Memory B cell (primary cell): ENCODE measurements at regions not wholly inside any gene's neighbourhood (a gene's known extent, or its start where the extent isn't known, plus 50 kb on each side); places are given as distances from the start of the nearest gene placed in this dataset.

Experiments
- ATAC-seq: fragments of 150-1000 bp; cut with Tn5 transposase; 2 replicates; pipeline ENCODE4 v1.10.0; 2021; ENCODE audit warnings: low read depth, mild to moderate bottlenecking, moderate library complexity
- DNase-seq, 2 donors: peaks; one replicate each; pipeline ENCODE4 v3.0.0; 2022; ENCODE audit warnings: low spot score in 2 of 2
- H3K27ac Mint-ChIP-seq: one replicate; pipeline ENCODE4 v1.8.0; 2022; ENCODE audit warnings: mild to moderate bottlenecking, moderate library complexity, mixed read lengths
- H3K27me3 Mint-ChIP-seq: one replicate; pipeline ENCODE4 v1.8.0; 2022; ENCODE audit warnings: mixed read lengths
- H3K36me3 Mint-ChIP-seq: one replicate; pipeline ENCODE4 v1.8.0; 2022; ENCODE audit warnings: mild to moderate bottlenecking, mixed read lengths
- H3K4me1 Mint-ChIP-seq: one replicate; pipeline ENCODE4 v1.8.0; 2022; ENCODE audit warnings: mixed read lengths
- H3K4me3 Mint-ChIP-seq: one replicate; pipeline ENCODE4 v1.8.0; 2022; ENCODE audit warnings: mild to moderate bottlenecking, moderate library complexity, mixed read lengths
- H3K9me3 Mint-ChIP-seq: one replicate; pipeline ENCODE4 v1.8.0; 2022; ENCODE audit warnings: mixed read lengths

DNA sequence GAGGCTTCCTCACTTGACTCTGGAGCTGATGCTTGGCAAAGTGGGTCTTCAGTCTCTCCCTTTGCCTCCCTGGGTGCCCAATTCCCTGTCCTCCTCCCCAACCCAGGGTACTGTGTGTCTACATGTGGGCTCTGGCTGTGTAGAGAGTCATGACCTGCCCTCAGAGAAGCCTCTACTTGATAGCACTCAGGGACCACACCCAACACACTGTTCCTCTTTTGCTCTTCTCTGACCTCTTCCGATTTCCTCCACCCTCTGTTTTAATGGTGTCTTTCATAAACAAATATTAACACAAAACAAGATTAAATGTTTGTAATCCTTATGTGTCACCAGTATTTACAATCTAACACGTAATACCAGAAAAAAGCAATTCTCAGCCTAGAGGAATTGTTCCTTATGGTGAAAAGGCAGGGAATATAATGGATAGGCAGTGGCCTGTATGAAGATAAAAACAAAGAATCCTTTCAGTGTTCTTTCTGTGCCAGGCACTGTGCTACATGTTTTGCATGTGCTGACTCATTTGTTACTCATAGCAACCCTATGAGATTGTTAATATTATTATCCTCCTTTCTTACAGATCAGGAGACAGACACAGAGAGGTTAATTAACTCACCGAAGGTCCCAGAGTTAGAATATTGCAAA lies 58.2 kb downstream of the HSD3B1 start:
- Mint-ChIP-seq H3K27me3 (peaks cover 3% of the 10 kb centered on the region), H3K36me3 (no peaks in the 10 kb centered on the region), H3K27ac (peak overlapping the region; percentile 76), H3K4me1 (peaks cover 29% of the 10 kb centered on the region), H3K4me3 (peak overlapping the region; percentile 38), H3K9me3 (peaks cover 2% of the 10 kb centered on the region)
- ATAC-seq = peak; percentile 84
- DNase-seq = peak; percentile 15 to 31

- Mint-ChIP-seq H3K4me3 (peak overlapping the region; percentile 2), H3K27me3 (peaks cover 5% of the 10 kb centered on the region), H3K36me3 (peaks cover 2% of the 10 kb centered on the region), H3K9me3 (peaks cover 2% of the 10 kb centered on the region), H3K4me1 (peaks cover 33% of the 10 kb centered on the region), H3K27ac (peak overlapping the region; percentile 18)
- ATAC-seq (no peak), DNase-seq (no peak)
These were observed 62.1 kb downstream of the HSD3B1 start for GRCh38 chr1:119569095-119569494.
